ENCODE measurements at regions not wholly inside any gene's neighbourhood (a gene's known extent, or its start where the extent isn't known, plus 50 kb on each side); places are given as distances from the start of the nearest gene placed in this dataset.

DNA sequence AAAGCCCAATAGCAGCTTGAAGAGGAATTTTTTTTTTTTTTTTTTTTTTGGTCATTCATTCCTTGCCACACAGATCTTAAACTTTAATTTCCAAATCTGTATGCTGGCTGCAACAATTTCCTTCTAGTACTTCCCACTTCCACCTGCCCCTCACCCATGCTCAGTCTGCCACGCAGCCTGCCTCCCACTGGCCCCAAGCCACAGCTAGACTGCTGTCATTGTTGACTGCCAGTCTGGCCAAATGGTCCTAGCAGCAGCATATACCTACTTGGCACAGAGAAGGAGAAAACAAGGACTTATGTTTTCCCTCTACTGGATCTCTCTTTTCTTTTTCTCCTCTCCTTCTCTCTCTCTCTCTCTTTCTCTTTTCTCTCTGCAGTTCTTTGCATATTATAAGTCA, 118.3 kb upstream of the HEY2 start:
- Histone ChIP-seq H3K9ac (ENCODE audit: insufficient read depth in 1 of 2, low read depth in 2 of 2, low read length in 2 of 2) (no peak overlapping the region), H3K9me1 (ENCODE audit: control insufficient read depth, insufficient read depth, low read length) (no peaks in the 10 kb centered on the region), H3K36me3 (ENCODE audit: control insufficient read depth, insufficient read depth, low read length) (no peaks in the 10 kb centered on the region), H3K27me3 (ENCODE audit: control insufficient read depth in 2 of 2, insufficient read depth in 2 of 2, low read length in 2 of 2) (peaks cover 0 to 9% of the 10 kb centered on the region in 2 experiments; a peak in 2 of 5 replicates), H3K9me3 (replicated peaks; ENCODE audit: control insufficient read depth, insufficient read depth, low read depth, low read length) (no peaks in the 10 kb centered on the region), H2AFZ (ENCODE audit: low read depth, low read length) (no peak overlapping the region), H4K20me1 (replicated peaks; ENCODE audit: control insufficient read depth, insufficient read depth, low read length) (no peaks in the 10 kb centered on the region; the same call in none of the 2 replicates), H3K4me2 (ENCODE audit: insufficient read depth, low read length) (no peak overlapping the region), H3K79me2 (ENCODE audit: control insufficient read depth, insufficient read depth, low read length) (no peaks in the 10 kb centered on the region), H3K27ac (ENCODE audit: extremely low read depth, low read depth, low read length) (no peak overlapping the region), H3K4me1 (replicated peaks in 1 of 2; ENCODE audit: control insufficient read depth in 2 of 2, insufficient read depth in 2 of 2, low read length in 2 of 2) (no peaks in the 10 kb centered on the region), H3K4me3 (no peak overlapping the region)
- in situ Hi-C loops (cut with MboI), result no loop called here
- 0% methylated on average over 1 of the region's 1 CpG for WGBS (ENCODE audit: insufficient coverage, low coverage, missing lambda C conversion rate)
- FAIRE-seq (no peak), ATAC-seq (no peak; the same call in 2 of the 3 replicates), DNase-seq (ENCODE audit: extremely low read depth in 1 of 4, low spot score in 3 of 4) (no peak)
- intact Hi-C loops (cut with micrococcal nuclease), result no loop called here
- POLR2A ChIA-PET, result interaction anchor here (0.6 to 1.5 kb wide), 2 partner anchors 14 to 73 kb away, joined by 4 read pairs; no protein-coding TSS in a partner anchor
- no TSS peak for BruUV-seq (replicated peaks)
- CTCF ChIA-PET (ENCODE audit: low intra/inter-chr PET ratio), result no interaction called here
- no peak for TF ChIP-seq TBL1XR1 (IDR thresholded peaks at IDR 0.05; ENCODE audit: low read length in 2 of 2)
- no peak for TF ChIP-seq IRF2 (CRISPR knock-in tag; IDR thresholded peaks at IDR 0.05)
- TF ChIP-seq MCM3 (IDR thresholded peaks at IDR 0.05), result no peak
- no peak for TF ChIP-seq ZNF644 (tag; IDR thresholded peaks at IDR 0.05; ENCODE audit: low read depth)
- TF ChIP-seq SMARCB1 (IDR thresholded peaks at IDR 0.05; ENCODE audit: insufficient read length, low read depth), result no peak
- no peak for TF ChIP-seq PHF20 (IDR thresholded peaks at IDR 0.05; ENCODE audit: partially characterized antibody)
- no peak for TF ChIP-seq TSC22D4 (tag; IDR thresholded peaks at IDR 0.05)
- no peak for TF ChIP-seq ZNF780A (CRISPR knock-in tag; IDR thresholded peaks at IDR 0.05)
- TF ChIP-seq, protein P1, sequence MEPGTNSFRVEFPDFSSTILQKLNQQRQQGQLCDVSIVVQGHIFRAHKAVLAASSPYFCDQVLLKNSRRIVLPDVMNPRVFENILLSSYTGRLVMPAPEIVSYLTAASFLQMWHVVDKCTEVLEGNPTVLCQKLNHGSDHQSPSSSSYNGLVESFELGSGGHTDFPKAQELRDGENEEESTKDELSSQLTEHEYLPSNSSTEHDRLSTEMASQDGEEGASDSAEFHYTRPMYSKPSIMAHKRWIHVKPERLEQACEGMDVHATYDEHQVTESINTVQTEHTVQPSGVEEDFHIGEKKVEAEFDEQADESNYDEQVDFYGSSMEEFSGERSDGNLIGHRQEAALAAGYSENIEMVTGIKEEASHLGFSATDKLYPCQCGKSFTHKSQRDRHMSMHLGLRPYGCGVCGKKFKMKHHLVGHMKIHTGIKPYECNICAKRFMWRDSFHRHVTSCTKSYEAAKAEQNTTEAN (CRISPR knock-in tag; IDR thresholded peaks at IDR 0.05), result no peak
- no peak for TF ChIP-seq RBM17 (IDR thresholded peaks at IDR 0.05; ENCODE audit: borderline replicate concordance, low read depth, low read length)
- TF ChIP-seq MED1 (CRISPR knock-in tag; IDR thresholded peaks at IDR 0.05; ENCODE audit: borderline replicate concordance), result no peak
- TF ChIP-seq, protein P2, sequence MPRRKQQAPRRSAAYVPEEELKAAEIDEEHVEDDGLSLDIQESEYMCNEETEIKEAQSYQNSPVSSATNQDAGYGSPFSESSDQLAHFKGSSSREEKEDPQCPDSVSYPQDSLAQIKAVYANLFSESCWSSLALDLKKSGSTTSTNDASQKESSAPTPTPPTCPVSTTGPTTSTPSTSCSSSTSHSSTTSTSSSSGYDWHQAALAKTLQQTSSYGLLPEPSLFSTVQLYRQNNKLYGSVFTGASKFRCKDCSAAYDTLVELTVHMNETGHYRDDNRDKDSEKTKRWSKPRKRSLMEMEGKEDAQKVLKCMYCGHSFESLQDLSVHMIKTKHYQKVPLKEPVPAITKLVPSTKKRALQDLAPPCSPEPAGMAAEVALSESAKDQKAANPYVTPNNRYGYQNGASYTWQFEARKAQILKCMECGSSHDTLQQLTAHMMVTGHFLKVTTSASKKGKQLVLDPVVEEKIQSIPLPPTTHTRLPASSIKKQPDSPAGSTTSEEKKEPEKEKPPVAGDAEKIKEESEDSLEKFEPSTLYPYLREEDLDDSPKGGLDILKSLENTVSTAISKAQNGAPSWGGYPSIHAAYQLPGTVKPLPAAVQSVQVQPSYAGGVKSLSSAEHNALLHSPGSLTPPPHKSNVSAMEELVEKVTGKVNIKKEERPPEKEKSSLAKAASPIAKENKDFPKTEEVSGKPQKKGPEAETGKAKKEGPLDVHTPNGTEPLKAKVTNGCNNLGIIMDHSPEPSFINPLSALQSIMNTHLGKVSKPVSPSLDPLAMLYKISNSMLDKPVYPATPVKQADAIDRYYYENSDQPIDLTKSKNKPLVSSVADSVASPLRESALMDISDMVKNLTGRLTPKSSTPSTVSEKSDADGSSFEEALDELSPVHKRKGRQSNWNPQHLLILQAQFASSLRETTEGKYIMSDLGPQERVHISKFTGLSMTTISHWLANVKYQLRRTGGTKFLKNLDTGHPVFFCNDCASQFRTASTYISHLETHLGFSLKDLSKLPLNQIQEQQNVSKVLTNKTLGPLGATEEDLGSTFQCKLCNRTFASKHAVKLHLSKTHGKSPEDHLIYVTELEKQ (CRISPR knock-in tag; IDR thresholded peaks at IDR 0.05), result no peak
- TF ChIP-seq, protein P3, sequence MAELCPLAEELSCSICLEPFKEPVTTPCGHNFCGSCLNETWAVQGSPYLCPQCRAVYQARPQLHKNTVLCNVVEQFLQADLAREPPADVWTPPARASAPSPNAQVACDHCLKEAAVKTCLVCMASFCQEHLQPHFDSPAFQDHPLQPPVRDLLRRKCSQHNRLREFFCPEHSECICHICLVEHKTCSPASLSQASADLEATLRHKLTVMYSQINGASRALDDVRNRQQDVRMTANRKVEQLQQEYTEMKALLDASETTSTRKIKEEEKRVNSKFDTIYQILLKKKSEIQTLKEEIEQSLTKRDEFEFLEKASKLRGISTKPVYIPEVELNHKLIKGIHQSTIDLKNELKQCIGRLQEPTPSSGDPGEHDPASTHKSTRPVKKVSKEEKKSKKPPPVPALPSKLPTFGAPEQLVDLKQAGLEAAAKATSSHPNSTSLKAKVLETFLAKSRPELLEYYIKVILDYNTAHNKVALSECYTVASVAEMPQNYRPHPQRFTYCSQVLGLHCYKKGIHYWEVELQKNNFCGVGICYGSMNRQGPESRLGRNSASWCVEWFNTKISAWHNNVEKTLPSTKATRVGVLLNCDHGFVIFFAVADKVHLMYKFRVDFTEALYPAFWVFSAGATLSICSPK (IDR thresholded peaks at IDR 0.05; ENCODE audit: borderline replicate concordance), result no peak
- no peak for TF ChIP-seq HLTF (IDR thresholded peaks at IDR 0.05)
